Ecto neural progenitor cell (in vitro differentiated cells): ENCODE measurements at regions not wholly inside any gene's neighbourhood (a gene's known extent, or its start where the extent isn't known, plus 50 kb on each side); places are given as distances from the start of the nearest gene placed in this dataset.
A peak's percentile ranks its signal among the peaks of the same experiment; 100 is the strongest.

Experiments used
- DNase-seq: peaks from one replicate; pipeline ENCODE4 v3.0.0-alpha.2; 2018; ENCODE audit warnings: low spot score

DNA sequence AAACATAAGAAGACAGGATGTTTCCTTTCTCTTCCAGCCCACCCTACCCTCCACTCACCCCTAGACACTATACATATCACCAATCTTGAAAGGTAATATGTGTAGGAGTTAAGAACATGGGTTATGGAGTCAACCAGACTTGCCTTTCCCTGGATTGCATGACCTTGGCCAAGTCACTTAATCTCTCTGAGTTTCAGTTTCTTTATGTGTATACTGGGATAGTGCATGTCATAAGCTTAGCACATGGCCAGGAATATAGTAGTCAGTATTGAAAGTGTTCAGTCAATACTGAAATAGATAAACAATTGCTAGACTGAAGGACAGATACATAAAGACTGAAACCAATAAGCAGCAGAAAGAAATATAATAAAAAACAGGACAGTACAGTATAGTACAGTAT lies 283.2 kb upstream of the STT3B start:
- DNase-seq, result no peak

DNA sequence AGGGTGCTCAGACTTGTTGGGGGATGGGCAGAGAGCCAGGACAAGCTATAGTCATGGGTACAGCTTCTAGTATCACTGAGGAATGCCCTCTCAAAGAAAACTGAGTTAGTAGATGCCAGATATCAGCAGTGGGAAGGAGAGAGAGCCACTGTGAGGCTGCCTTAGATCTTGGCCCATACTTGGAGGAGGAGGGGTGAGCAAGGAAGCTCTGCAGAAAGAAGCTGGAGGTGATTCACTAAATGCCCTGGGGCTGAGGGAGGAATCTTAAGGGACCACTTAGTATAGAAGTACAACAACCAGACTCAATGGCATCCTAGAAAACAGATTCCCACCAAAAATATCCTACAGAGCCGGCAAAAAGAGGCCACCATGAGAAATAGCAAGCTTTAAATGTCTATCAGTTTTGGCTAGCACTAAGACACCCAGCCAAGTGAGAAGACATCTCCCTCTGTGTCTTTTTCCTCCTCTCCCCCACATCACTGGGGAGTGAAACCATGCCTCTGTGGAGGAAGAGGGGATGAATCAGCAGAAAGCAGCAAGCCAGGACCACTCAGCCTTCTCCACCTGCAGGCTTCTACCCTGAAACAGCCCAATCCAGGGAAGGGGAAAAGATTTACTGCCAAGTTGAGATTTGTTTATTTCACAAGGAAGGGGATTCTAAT lies 282.5 kb upstream of the STT3B start:
- no peak for DNase-seq

DNA sequence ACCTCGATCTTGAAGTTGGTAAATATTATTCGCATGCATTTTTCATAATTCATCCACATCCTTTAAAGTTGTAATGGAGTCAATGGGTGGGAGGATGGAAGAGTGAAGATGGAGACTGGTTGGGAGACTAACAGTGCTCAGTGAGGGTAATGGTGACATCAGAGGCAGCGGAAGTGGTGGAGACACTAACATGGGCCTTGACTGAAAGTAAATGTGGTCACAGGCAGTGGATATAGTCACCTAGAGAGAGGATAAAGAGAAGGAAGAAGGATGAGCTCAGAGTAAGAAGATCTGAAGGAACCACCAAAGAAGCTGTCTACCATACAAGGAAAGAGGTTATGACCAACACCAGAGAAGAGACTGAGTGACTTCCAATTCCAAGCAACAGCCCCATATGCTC lies 281.6 kb upstream of the STT3B start:
- DNase-seq, result no peak

DNA sequence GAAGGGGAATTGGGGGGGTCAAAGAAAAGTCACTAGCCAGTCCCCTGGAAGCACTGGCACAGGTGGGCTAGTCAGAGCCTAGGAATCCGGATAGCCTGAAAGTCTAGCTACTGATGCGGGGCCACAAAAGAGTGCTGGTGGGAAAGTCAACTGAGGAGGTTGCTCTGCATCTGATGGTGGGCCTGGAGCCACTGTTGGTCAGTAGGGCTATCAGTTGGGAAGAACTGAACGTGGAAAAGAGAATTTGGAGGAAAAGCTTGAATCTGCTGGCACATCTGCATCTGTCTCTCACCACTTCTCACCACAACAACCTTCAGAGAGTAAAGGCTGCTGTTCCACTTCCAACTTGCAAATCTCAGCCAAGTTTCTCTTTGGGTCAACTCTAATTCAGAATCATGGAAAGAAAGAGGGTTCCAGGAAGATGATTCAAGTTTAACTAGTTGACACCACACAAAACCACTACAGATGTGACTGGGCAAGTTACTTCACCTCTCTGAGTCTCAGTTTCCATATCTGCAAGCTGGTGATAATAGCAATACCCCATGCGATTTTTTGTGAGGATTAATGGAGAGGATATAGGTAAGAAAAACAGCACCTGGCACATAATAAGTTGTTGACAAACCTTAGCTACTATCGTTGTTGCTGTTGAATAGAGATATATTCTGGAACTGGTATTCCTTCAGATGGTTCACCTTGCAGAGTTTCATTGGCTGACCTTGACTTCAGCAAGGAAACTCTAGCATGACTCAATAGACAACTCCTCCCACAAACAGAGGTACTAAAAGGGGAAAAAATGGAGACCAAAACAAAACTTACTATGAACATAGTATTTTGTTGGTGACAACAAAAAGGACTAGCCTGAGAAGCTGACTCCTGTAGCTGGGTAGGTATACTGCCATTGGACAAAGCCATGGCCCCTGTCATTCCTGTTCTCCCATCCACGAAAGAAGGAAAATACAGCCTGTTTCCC lies 280.2 kb upstream of the STT3B start:
- DNase-seq, result no peak

DNA sequence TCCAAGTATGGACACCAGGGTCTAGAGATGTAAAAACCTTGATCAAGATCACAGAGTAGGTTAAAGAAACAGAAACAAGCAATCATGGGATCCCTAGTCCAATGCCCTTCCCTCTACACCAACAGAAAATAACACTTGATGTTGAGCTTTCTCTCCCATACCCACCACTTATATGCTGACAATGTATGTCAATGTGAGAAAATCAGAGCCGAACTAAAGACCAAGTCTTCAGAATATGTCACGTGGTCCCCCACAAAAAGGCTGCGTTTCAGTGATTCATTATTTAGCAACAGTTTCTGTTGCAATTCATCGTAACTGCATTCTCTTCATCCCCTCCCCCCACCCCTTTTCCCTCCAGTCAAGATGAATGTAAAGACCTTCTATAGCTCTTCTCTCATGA lies 278.9 kb upstream of the STT3B start:
- DNase-seq, result no peak

DNA sequence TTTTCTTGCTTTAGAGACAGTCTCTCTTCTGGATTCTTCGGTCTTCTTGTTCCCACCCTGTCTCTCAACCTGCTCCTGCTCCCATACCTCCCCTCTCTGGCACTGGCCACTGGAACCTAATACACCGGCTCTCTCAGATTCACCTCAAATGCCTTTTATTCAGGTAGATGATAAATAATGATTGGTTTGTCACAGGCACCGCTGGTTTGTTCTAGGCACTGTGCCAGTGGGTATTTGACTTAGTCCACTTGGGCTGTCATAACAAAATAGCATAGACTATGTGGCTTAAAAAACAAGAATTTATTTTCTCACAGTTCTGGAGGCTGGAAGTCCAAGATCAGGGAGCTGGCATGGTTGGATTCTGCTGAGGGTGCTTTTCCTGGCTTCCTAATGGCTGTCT lies 278.2 kb upstream of the STT3B start:
- DNase-seq, result no peak

DNA sequence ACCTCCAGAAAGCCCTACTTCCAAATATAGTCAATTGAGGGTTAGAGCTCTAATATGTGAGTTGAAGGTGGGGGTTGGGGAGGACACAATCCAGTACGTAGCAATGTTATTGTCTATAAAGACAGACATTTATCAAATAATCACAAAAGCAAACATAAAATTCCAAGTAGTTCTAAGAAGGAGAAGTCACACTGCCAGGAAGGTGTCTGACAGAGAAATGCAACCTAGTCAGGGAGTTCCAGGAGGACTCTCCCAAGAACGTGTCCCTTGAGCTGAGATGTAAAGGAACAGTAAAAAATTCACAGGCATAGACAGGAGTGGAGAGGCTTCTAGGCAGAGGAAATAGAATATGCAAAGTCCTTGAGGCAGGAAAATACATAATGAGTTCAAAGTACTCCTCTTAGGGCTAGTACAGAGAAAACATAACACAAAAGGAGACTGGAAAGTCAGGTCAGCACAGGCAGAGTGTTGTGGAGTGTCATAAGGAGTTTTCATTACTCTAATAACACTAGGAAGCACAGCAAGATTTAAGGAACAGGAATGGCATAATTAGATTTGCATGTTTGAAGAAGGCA lies 277.6 kb upstream of the STT3B start:
- DNase-seq, result no peak

DNA sequence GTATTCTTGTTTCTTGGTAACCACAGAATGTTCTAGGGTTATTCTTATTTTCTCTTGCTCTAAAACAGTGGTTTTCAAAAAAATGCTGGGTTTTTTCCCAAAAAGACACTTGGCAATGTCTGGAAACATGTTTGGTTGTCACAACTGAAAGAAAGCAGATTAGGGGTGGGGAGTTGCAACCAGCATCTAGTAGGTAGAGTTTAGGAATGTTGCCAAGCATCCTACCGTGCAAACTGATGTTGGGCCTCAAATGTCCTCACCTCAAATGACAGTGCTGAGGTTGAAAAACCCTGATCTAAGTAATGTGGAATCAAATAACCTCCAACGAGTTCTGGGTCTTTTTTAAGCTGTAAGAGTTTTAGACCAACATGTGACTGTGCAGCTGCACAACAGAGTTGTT lies 270.5 kb upstream of the STT3B start:
- no peak for DNase-seq

DNA sequence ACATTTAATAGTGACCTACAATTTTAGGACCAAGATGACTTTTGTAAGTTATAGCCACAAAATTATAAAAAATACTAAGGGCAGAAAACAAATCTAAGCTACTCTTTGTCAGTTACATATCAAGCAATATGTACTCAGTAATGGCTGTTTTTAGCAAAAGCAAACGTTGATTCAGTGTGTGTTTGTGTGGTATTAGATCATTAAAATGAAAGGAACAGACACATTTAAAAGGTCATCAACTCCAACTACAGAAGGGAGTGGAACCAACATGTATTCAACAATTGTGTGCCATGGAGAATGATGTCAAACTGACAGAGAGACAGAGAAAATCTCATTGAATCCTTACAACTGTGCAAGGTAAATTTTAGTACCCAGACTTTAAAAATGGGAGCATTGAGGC lies 268.8 kb upstream of the STT3B start:
- no peak for DNase-seq

DNA sequence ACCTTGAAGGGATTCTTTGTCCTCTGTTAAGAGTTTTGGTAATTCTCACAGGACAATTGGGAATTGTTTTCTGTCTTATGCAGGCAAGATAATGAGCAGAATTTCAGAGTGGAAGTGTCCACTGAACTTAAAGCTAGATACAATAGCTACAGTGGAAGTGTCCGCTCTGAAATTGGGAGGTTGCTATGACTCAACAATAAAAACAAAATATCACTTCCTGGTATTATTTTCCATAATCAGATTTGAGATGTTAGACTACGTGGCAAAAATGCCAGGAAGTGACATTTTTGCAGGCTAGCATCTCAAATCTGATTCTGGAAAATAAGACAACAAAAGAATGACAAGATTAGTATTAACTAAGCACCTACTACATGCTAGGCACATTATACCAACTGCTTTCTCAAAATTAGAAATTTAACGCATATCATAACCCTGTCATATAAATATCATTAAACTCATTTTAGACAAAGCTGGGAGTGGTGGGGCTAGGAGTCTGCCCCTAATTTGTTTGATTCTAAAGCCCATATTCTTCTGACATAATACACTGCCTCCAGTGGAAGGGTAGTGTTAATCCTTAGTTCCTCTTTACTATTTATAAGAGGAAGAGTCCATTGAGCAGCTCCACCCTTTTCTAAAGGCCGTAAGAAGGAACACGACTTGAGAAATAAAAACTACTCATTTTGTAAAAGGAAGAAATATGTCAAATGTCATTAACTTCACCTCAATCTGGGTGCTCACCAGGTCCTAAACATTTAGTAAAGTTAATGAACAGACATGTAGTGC lies 266.9 kb upstream of the STT3B start:
- no peak for DNase-seq

DNA sequence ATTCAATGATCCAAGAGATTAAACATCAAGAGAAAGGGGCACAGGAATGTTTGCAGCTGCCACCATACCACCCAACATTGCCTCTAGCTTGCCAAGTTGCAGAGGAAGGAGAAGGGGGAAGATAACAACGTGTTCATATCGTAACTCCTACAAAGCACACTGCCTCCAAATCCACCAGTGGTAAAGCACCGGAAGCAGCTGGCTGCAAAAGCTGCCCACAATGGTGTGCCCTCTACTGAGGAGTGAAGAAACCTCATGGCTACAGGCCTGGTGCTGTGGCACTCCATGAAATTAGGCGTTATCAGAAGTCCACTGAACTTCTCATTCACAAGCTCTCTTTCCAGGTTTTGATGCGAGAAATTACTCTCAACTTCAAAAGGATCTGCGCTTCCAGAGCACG lies 263.9 kb upstream of the STT3B start:
- DNase-seq, result no peak

DNA sequence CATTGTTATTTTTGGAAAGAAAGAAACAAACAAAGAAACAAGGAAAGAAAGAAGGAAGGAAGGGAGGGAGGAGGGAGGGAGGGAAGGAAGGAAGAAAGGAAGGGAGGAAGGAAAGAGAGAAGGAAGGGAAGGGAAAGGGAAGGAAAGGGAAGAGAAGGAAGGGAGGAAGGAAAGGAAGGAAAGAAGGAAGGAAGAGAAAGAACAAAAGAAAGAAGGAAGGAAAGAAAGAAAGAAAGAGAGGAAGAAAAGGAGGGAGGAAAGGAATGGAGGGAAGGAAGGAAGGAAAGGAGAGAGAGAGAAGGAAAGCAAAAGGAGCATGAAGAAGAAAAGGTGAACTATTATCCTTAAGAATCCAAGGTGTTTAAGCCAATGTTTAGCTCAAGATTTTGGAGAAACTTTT lies 262.7 kb upstream of the STT3B start:
- DNase-seq, result no peak

DNA sequence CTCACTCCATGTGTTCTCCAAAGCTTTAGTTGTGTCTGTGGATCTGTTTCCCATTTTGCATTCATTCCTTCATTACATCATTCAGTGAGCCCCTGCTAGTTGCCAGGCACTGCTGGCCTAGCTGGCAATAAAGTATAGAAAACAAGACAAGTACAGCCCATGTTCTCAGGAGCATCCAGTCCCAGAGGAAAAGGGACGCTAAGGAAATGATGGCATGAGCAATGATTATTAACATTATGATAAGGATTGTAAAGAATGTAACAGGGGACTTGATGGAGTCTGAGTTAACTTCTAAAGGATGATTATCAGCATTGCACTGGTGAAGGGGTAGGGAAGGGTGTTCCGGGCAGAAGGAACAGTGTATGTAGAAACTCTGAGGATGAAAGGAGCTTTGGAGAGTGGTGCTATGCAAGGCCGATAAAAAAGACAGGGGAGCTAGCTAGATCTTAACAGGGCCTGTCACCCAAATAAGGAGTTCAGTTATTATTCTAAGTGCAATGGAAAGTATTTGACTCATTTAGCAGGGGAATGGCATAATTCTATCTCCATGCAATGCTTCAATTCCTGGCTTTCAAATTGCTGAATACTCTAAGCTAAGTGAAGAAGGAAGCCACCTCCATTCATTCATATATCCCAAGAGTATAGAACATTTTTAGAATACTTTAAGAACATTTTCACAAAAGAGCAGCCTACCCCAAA lies 258.2 kb upstream of the STT3B start:
- no peak for DNase-seq

DNA sequence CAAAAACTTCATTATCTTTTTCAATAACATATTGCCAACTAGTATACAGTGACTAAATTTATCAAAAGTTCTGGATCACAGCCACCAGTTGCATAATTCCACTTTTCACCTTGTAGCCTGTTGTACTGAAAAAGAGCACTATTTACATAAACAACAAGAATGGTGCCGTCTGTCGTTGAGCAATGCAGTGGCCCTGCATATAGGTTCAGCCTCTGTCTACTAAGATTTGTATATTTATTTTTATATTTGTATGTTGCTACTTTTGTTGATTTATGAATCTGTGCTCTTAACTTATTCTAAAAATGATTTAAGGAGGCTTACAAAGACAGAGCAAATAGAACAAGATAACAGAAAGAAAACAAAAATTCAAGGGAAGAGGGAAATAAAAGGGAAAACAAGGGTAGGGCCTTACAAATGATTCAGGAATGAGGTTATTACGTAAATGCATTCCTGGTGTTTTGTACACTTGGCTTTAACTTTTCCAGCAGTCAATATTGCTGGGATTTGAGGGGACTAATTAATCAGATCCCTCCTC lies 257.6 kb upstream of the STT3B start:
- DNase-seq, result no peak

DNA sequence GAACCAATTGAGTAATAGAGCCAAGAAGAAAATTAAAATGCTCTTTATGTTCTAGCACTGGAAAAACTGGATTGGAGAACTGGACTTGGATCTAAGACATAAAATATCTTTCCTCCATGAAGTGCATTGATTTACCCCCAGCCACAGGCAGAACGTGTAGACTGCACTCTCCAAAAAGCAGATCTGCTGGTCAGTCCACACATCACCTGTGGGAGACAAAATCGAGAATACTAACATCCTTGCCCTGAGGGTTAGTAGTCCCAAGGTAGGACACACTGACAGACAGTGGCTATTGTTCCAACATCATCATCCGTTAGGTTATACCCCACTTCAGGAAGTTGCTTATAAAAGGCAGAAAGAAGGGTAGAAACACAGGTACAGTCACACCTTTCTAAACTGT lies 257.1 kb upstream of the STT3B start:
- no peak for DNase-seq

DNA sequence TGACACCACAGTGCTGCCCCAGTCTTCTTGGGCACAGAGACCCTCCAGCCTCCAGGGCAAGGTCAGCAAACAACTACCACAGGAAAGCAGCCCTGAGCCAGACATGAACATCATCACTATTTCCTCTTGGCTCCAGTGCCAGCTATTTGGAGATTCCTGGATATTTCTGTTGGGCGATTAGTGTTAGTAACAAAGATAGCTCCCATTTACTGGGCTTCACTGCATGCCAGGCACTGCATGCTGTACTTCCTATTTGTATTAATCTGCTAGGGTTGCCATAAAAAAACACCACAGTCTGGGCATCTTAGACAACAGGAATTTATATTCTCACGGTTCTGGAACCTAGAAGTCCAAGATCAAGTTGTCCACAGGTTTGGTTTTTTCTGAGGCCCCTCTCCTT lies 255.1 kb upstream of the STT3B start:
- no peak for DNase-seq

DNA sequence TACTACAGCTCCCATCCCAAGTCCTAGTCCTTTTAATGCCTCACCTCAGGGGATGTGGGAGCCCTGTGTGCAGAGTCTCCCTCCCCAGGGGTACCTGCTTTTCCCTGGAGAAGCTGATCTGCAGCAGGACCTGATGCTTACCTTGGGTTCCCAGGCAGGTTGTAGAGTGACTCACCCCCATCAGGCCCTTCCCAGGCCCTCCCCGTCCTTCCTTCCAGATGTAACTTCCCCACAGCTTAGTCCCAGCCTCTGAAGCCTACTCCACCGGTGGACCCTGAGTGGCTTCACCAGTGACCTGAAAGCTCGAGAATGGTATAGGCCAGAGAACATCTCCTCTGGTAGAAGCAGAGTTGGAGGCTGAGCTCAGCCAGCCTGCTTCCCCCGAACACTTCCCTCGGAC lies 254.2 kb upstream of the STT3B start:
- DNase-seq, result no peak

DNA sequence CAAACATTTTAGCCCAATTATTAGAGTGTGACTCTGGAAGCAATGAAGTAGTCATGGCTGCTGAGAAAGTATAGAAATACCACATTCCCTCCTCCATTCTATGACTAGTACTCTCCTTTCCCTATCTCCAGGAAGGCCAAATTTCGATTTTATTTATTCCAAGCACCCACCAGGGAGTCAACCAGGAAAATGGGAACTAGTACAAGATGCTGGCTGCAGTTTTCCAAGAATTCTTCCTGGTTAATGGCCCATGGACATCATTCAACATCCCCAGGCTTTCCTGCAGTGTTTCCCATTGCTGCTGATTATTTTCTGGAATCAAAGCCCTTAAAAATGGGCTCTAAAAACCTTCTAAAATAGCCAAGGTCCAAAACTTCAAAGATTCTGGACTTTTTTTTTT lies 247.9 kb upstream of the STT3B start:
- DNase-seq, result no peak

DNA sequence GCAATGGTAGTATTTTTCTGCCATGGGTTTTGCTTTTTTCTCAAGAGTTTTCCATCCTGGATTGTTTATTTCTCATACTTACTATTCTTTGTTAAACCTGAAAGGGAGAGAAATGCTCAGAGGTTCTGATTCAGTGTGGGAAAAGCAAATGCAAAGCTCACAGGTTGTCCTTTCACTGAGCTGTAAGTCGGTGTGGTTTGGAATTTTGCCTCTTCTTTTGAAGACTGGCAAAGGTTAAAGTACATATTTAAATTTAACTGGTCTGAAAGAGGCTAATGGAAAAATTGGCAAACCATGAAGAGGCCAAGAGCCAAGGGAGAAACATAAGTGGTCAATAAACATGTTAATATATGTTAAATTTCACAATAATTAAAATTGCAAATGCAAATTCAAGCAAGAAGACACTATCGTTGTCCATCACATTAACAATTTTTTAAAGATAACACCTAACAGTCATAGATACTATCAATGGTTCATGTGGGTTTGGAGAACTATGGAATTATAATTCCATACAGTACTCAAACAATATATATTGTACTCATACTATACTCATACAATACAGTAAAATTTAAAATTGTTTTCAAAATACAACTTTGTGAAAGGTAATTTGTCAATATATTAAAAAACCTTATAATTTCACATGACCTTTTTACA lies 246.8 kb upstream of the STT3B start:
- DNase-seq, result no peak

DNA sequence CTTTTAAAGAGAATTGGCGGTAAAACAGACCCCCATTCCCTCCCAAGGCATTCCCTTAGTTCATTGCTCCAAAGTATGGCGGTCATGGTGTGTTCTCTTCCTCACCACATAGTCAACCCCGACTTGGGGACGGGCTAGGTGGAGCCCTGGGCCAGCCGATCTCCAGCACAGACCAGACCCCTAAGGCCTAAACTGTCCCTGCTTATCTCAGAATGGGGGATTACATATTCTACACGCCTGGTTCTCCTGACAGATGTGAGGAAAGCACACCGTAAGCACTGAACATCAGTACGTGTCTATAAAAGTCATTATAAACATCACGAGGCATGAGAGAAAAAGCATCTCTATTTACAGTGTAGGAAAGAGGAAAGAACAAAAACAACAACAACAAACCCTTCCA lies 244.5 kb upstream of the STT3B start:
- no peak for DNase-seq

DNA sequence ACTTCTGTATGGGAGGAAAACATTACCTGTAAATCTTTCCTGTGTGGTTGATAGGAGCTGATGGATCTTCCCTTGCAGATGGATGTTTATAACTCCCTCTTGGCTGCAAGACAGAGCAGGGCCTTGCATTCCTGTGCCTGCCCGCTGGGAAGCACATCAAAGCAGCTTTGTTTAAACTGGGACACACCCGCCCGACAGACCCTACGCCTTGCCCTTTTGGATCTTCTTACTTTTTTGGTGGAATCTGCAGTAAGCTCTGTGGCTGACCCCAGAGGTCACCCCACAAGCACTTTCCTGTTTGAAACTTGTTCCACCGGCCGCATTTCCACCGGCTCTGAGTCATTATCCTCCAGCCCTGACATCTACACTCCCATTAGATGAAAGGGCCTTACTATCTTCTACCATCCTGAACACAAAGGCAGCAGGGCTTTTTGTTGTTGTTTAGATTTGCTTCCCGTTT lies 244.1 kb upstream of the STT3B start:
- peak; percentile 86 for DNase-seq
